Posterior vena cava (tissue), 2 donors: ENCODE measurements at regions not wholly inside any gene's neighbourhood (a gene's known extent, or its start where the extent isn't known, plus 50 kb on each side); places are given as distances from the start of the nearest gene placed in this dataset.
"Not testable (repeated sequence)": the region's sequence is repeated elsewhere in the genome, so short reads cannot be mapped to it uniquely, and the experiment has no call there.

ENCODE experiments used
- DNase-seq: peaks from one replicate; pipeline ENCODE4 v3.0.0-alpha.2; 2020; ENCODE audit warnings: low spot score
- intact Hi-C, 2 donors: fragments of 100-400 bp; cut with DNase I; formaldehyde crosslinking; loops; one replicate each; pipeline versions ENCODE4 v1.14.1 to v1.14.2; 2022 to 2023
- donor health status: DM: yes; HTN: yes; CAD: no.
- donor health status: DM: yes; HTN: yes; CAD: no.

DNA sequence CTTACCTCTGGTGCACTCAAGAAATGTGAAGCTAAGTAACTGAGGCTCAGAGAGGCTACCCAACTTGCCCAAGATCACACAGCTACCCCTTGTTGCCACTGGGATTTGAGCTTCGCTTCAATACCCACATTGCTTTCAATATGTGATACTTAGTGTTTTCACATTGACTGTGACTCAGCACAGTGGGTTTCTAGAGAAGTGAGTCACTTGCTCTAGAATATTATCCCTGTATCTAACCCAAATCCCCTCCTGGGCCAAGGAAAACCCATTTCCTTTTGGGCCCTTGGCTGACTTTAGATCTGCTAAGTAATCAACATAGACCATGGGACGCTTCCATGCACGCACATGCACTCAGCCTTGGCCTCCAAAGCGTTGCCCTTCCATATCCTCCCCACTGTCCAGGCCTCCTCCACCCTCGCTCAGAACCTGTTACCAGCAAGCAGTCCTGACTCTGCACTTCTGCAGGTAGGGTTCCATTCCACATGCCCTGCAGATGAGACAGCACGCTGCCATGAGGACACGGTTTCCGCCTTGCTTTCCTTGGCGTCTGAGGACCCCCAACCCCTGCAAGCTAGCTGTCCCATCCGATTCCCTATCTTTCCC is 87.7 kb upstream of the CHST15 start:
- no peak for DNase-seq
- intact Hi-C loops, result no loop called here

DNA sequence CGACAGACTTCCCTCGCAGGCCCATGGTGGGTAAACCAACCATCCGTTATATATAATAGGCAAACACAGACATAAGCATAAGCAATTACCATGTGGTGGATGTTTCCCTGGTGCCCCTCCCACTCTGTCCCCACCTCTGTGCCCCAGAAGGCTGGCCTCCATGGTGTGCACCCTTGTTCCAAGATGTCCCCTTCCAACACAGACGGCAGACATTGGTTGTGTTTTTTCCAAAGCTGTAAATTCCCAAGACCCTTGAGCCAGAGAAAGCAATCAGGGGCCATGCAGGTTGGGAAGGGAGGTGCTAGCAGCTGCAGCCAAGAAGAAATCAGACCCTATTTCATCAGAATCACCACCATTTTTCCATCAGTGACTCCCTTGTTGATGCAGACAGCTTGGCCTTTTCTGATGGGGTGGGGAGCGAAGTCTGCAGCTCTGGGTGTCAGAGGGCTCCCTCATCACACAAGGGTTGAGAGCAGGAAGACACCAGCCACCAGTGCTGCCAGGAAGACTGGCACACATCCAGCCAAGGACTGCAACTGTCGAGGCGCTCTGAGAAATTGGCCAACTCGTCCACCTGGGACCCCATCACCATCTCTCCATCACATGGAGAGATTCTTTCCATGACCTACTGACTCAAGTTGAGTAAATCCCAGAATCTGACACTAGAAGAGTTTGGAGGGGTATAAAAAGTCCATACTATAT is 86.8 kb upstream of the CHST15 start:
- intact Hi-C loops, result no loop called here
- peak; percentile 64 for DNase-seq

DNA sequence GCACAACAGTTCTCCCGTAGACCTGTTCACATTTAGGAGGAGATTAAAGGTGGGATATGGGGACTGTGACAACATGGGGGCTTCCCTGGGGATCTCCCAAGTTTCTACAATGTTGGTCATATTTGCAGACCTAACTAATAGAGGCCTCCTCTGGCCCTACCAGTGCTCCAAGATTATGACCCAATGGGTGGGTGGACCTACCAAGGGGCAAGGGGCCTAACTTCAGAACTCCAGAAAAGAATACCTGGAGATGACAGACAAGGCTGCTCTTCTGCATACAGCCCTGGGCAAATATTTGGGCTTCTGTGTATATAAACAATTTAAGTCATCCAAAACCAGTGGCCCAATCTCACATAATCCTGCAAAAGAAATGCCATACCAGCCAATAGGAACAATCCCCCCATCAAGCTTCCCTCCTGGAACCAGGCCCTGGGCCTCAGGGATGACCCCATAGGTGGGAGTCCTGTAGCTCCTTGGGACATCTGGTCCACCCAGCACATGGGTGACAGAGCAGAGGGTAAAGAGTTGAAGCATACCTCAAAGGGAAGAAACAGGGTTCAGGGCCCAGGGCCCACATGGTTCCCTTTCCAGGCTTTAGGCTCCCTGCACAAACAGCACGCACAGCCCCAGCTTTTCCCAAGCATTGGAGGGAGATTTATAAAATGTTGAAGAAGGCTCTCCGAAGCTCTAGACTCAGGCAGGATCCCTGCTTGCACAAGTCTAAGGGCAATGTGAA is 86.1 kb upstream of the CHST15 start:
- peak; percentile 1 for DNase-seq
- intact Hi-C loops, result no loop called here

DNA sequence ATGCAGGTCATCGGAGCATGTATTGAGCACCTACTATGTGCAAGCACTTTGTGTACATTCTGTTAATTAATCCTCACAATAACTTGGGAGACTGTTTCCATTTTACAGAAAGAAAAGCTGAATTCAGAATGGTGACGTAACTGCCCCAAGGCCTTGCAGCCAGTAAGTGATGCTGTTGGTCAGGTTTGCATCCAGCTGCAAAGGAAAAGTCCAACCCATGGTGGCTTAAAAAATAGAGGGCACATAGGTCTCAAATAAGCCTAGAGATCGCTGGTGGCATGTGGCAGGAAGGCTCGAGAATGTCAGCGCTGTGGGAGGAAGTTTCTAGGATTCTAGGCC is 83.8 kb upstream of the CHST15 start:
- DNase-seq, result no peak
- intact Hi-C loops, result no loop called here

DNA sequence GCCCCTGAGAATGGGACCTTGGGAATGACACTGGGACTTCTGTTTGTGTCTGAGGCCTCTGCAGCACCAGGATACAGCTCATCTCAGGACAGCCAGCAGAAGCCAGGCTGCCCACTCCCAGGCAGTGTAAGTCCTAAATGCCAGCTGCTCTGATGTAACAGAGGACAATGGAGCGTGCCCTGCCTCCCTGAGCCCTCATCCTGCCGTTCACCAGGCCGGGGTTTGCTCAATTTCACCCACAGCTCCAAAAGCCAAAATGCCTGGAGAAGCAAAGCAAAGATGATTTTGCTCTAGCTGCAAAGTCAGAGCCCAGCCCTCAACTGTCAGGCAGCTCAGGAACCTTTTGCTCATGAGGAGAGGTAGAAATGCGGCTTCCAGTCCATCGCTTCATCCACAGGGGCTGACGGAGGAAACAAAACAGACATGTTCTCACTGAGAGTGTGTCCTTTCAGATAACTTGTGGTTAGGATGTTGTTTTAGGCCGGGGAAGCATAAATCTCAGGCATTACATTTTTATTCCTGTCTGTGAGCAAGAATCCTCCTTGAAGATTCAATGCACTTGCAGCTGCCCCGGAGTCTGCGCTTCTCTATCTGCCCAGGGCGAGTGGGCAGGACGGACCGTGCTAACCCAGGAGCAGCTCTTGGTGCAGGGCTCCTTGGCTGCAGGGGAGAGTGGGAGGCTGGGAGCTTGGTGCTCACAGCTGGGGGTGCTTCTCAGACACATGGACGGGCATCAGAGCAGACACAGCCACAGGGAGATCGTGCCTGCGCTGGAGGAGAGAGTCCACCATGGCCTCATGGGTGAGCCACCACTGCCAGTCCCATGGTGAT is 83.2 kb upstream of the CHST15 start:
- no peak for DNase-seq
- intact Hi-C loops, result no loop called here

DNA sequence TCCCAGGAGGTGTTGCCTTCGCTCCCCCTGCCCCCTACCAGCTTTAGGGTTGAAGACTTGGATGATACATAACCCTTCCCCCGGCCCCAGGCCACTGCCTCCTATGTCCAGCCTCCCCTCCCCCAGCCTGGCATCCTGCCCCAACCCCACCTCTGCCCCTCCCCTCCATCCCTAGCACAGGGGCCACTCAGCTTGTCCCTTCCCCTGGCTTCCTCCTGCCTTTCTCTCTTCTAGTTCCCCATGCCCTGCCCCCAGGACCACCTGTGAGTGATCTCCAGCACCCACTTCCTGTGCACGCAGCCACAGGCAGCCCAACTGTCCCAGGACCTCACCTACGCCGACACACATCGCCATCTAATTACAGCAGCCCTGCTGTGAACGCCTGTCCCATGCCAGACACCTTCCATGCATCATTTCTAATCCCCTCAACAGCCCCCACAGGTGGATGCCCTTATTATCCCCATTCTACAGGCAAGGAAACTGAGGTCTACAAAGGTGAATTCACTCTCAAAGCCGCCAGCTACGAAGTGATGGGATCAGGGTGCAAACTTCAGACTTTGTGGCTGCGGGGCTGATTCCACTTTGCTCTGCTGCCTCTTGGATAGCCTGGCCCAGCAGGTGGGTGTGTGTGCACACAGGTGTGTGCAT is 82.4 kb upstream of the CHST15 start:
- intact Hi-C loops, result no loop called here
- DNase-seq, result no peak

DNA sequence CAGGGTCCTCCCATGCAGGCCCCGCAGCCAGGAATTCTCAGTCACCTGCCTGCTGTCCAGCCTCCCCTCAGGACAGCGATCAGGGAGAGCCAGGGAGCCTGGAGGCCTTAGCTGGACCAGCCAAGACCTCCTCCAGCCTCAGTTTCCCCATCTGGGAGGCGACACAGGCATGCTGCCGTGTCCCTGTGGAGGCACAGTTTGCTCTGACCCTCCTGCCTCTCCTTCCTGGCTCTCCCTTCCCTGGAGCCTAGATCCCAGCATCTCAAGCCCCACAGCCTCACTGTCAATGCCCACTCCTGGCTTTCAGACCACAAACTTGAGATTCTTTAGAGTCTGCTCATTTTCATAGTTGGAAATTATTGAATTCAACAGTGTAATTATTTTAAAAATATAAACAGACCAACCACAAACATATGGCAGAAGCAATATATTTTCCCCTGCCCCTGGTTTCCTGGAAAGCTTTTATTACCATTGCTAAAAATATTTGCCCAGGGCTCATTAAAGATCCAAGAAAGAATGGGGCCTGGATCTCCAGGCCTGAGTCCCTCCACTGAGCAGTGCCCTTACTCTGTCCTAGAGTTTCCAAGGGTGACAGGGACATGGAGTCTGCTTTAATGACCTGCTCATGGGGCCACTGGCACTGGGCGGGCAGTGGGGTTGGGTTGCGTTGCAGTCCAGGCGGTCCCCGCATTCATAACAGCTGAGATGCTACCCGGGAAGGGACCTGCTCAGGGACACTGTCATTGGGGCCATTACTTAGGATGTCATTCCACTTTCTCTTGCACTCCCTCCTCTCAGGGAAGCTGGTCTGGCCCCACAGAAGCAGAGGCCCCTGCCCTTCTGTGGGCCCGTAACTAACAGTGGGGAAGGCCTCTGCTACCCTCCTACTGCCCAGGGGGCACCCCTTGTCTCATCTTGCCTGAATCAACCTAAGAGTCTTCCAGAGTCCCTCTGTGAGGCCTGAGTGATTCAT is 81.6 kb upstream of the CHST15 start:
- intact Hi-C loops, result no loop called here
- DNase-seq, result no peak

DNA sequence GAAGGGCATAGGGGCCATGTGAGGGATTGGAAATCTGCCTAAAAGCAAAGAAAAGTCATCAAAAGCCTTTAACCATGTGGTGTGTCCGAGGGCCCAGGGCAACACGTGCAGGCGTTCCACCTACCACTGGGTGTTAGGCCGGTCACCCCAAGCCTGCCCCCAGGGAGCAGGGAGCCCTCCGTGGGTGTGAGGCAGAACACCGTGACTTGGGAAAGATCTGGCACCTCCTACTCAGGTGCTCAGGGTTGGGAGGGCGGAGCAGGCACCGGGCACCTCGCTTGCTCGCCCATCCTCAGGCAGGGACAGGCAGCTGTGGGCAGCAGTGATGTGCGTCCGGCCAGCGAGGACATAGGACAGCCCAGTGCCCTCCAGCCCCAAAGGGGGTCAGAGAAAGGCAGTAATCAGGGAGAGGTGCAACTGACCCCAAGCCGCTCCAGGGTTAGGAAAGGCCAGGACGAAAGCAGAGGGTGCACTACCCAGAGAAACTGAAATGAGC is 80.7 kb upstream of the CHST15 start:
- DNase-seq, result no peak
- intact Hi-C loops, result no loop called here

DNA sequence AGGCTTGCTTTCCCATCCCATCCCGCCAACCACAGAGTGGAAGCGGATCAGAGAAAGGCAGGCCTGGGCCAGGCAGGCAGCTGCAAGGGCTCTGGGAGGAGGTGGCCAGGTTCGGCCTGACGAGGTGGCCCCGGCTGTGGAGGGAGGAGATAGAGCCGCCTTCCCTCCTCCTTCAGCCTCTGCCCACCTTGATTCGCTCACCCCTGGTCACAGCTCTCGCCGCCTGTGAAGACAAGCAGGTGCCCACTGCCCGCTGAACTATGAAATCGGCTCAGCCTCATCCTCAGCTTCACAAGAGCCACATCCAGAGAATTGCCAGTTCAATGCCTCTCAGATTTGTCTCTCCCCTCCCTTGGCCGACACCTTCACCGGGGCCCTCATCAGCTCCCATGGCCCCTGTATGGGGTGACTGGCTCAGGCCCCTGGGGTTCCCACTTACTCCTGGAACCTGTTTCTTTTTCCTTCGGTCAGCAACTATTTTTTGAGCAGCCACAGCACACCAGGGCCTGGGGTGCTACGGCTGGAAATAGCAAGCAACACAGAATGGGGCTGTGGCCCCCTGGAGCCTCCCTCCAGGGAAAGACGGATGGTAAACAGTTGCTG is 80.0 kb upstream of the CHST15 start:
- no peak for DNase-seq
- intact Hi-C loops, result no loop called here

DNA sequence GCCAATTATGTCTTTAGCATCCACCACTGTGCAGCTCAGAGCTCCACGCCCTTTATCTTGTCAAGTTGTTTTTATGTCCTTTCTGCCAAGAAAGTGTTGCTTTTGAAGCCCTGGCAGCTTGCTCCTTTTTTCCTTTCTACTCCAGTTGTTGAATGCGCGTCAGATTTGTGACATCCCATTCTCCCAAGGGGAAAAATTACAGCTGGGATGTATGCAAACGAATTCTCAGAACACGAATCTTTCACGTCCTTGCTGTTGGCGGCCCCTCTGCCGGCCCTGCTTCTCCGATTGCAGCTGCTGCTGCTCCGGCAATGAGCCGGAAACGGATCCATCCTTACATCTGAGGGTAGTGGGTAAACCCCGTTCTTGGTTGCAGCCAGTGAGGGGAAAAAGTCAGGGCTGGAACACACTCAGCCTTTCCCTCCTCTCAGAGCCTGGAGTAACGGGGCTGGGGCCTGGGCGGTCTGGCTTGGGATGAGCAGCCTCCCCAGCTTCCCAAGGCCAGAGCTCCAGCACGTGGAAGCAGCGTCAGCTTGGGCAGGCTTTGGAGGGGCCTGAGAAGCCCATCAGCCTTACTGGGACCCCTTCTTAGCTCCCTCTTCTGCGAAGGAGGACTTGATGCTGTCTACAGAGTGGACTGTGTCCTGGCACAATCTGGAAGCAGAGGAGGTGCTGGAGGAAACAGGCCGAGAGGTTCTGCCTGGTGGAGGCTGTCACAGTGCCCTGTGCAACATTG is 79.0 kb upstream of the CHST15 start:
- intact Hi-C loops, result no loop called here
- DNase-seq, result no peak

DNA sequence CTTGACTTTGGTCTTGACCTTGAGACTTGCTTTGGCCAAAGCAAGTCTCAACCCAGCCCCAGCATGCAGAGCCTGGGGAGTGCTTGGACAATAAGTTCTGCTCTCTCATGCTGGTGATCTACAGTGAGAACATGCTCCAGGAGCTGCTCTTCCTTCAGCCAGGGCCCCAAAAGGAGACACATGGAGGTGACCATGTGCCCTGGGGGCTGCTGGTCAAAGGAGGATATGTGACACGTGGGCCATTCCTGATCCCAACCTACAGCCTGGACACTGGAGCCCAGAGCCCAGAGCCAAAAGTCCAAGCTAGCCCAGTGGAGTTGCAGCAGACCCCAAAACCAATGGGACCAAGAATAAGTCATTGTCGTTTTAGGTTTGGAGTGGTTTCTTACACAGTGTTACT is 78.2 kb upstream of the CHST15 start:
- intact Hi-C loops, result no loop called here
- no peak for DNase-seq

DNA sequence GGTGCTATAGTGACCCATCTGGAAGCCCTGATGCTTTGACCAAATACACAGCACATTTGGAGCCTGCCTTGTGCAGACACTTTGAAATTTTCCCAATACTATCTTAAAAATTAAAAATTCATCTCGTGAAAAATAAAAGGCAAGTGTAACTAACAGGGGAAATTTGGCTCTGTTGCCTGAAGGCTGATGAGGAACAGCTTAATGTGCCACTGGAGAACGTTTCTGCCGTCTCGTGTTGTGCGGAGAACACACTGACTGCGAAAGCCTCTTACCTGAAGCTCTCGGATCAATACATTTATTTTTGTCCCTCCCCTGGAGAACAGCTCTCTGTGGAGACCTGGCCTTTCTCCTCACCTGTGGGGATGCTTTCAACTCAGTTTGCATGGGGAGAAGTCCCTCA is 77.2 kb upstream of the CHST15 start:
- no peak for DNase-seq
- intact Hi-C loops, result no loop called here

DNA sequence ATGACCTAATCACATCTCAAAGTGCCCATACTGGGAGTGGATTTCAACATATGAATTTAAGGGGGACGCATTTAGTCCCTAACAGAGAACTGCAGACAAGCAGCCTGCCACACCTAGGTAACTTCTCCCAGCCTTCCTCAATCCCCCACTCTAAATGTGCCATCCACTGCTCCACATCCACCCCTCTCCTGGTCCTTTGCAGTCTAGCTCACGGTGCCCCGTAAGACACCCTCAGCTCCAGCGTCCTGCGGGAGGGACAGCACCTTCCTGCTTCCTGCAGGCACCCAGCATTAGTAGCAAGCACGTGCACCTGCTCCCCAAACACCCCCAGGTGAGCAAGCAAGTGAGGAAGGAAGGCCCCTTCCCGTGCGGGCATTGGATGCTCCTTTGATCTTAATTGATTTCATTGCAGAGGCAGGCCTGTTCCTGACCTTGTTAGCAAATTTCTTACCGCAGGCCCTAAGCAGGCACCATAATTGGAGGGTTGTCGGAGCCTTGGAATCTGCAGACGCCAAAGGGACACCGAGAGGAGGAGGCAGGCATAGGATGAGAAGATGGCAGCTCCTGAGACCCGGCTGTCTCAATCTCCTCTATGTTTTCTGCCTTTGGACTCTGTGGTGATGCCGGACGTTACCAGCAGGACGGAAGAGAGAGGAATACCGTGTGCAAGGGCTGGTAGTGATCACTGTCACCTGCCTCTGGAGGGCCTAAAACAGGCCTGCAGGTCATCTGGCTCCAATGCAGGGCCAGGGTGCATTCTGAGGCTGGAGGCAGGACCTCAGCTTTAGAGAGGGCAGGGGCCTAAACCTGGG is 75.8 kb upstream of the CHST15 start:
- DNase-seq, result peak; percentile 66
- intact Hi-C loops, result no loop called here

DNA sequence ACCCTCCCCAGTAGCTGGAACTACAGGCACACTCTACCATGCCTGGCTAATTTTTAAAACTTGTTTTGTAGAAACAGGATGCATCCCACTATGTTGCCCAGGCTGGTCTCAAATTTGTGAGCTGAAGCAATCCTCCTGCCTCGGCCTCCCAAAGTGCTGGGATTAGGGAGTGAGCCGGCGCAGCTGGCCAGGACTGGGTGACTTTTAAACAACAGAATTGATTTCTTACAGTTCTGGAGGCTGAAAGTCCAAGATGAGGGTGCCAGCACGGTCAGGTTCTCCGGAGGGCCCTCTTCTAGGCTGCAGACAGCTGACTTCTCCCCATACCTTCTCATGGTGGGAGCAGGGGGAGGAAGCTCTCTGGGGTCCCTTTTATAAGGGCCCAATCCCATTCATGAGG is 75.2 kb upstream of the CHST15 start:
- DNase-seq, result peak; percentile 24
- intact Hi-C loops, result no loop called here

DNA sequence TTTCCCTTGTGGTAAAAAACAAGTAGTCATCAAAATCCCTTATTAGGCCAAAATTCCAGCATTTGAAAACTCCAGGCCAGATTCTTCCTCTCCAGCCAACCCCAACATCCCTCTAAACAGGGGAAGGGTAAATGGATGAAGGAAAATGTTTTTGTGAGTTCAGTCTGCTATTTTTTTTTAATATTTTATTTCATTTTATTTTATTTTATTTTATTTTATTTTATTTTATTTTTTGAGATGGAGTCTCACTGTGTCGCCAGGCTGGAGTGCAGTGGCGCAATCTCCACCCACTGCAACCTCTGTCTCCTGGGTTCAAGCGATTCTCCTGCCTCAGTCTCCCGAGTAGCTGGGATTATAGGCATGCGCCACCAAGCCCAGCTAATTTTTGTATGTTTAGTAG is 74.5 kb upstream of the CHST15 start:
- DNase-seq, intact Hi-C loops: not testable (repeated sequence)

DNA sequence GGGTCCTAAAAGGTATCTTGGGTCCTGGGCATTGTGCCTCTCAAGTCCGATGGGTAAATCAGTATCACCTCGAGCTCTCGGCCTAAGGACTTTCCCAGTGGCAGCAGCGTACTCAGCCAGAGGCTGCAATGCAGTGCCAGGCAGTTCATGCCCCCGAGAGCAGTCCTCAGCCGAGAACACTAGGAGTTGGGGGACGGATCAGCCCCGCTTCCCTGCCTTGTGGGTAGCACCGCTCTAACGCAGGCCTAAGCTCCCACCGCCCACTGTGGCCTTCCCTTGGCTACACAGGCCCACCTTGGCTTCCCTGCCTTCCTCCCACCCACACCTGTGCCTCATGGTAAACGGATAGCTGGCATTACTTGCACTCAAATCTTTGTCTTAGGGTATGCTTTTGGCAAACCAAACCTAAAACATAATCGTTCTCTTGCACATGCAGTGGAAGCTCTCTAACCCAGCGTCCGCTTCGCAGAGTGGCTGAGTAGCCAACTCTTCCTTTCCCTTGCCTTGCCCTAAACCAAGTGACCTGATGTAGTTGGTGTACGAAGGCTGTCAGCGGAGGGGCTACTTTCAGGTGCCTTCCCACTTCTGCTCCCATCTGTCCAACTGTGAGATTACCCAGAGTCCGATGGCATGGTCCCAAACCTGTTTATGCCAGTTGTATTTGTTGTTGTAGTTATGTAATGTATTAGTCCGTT is 73.2 kb upstream of the CHST15 start:
- peak; percentile 68 for DNase-seq

More for the DNA sequence above, 73.2 kb upstream of the CHST15 start:
- intact Hi-C loops, result no loop called here
